ENCODE measurements at regions not wholly inside any gene's neighbourhood (a gene's known extent, or its start where the extent isn't known, plus 50 kb on each side); places are given as distances from the start of the nearest gene placed in this dataset.
A peak's percentile ranks its signal among the peaks of the same experiment; 100 is the strongest.

- H3K9me3 Mint-ChIP-seq, result peaks cover 23% of the 10 kb centered on the region
- H3K27me3 Mint-ChIP-seq (ENCODE audit: low read depth), result no peaks in the 10 kb centered on the region
- no peak for TF ChIP-seq CTCF (IDR thresholded peaks at IDR 0.05; ENCODE audit: unreplicated experiment in 3 of 3)
- H3K4me3 Mint-ChIP-seq, result no peak overlapping the region
- H3K36me3 Mint-ChIP-seq (ENCODE audit: low read depth), result no peaks in the 10 kb centered on the region
- peak overlapping the region in 1 of 3 experiments; percentile 16 for H3K27ac Mint-ChIP-seq
- H3K4me1 Mint-ChIP-seq, result no peaks in the 10 kb centered on the region
Measured at GRCh38 chr4:72827968-72828367, 241.5 kb downstream of the COX18 start.

- Mint-ChIP-seq H3K36me3 (ENCODE audit: low read depth) (no peaks in the 10 kb centered on the region), H3K4me3 (no peak overlapping the region), H3K9me3 (no peaks in the 10 kb centered on the region), H3K27me3 (ENCODE audit: low read depth) (no peaks in the 10 kb centered on the region), H3K4me1 (no peaks in the 10 kb centered on the region), H3K27ac (no peak overlapping the region)
- no peak for TF ChIP-seq CTCF (IDR thresholded peaks at IDR 0.05; ENCODE audit: unreplicated experiment in 3 of 3)
Measured at GRCh38 chr4:72820107-72820506, 249.4 kb downstream of the COX18 start.

GRCh38 chr4:72817012-72817411, 248.0 kb upstream of the ADAMTS3 start:
- no peaks in the 10 kb centered on the region for H3K9me3 Mint-ChIP-seq
- no peaks in the 10 kb centered on the region for H3K4me1 Mint-ChIP-seq
- H3K27ac Mint-ChIP-seq, result no peak overlapping the region
- H3K27me3 Mint-ChIP-seq (ENCODE audit: low read depth), result no peaks in the 10 kb centered on the region
- H3K4me3 Mint-ChIP-seq, result no peak overlapping the region
- TF ChIP-seq CTCF (IDR thresholded peaks at IDR 0.05; ENCODE audit: unreplicated experiment in 3 of 3), result no peak
- H3K36me3 Mint-ChIP-seq (ENCODE audit: low read depth), result no peaks in the 10 kb centered on the region

GRCh38 chr4:72814241-72814640, 245.2 kb upstream of the ADAMTS3 start:
- no peak overlapping the region for H3K27ac Mint-ChIP-seq
- no peaks in the 10 kb centered on the region for H3K9me3 Mint-ChIP-seq
- no peaks in the 10 kb centered on the region for H3K36me3 Mint-ChIP-seq (ENCODE audit: low read depth)
- H3K4me1 Mint-ChIP-seq, result no peaks in the 10 kb centered on the region
- H3K4me3 Mint-ChIP-seq, result no peak overlapping the region
- H3K27me3 Mint-ChIP-seq (ENCODE audit: low read depth), result no peaks in the 10 kb centered on the region
- no peak for TF ChIP-seq CTCF (IDR thresholded peaks at IDR 0.05; ENCODE audit: unreplicated experiment in 3 of 3)

- Mint-ChIP-seq H3K27me3 (ENCODE audit: low read depth) (peaks cover 4% of the 10 kb centered on the region), H3K9me3 (no peaks in the 10 kb centered on the region), H3K36me3 (ENCODE audit: low read depth) (no peaks in the 10 kb centered on the region), H3K4me1 (no peaks in the 10 kb centered on the region), H3K4me3 (no peak overlapping the region), H3K27ac (no peak overlapping the region)
- no peak for TF ChIP-seq CTCF (IDR thresholded peaks at IDR 0.05; ENCODE audit: unreplicated experiment in 3 of 3)
Measured at GRCh38 chr4:72809208-72809607, 240.2 kb upstream of the ADAMTS3 start.

GRCh38 chr4:72805284-72805683, 236.3 kb upstream of the ADAMTS3 start:
- H3K27ac Mint-ChIP-seq, result no peak overlapping the region
- TF ChIP-seq CTCF (IDR thresholded peaks at IDR 0.05; ENCODE audit: unreplicated experiment in 3 of 3), result no peak
- H3K4me3 Mint-ChIP-seq, result no peak overlapping the region
- no peaks in the 10 kb centered on the region for H3K4me1 Mint-ChIP-seq
- H3K9me3 Mint-ChIP-seq, result no peaks in the 10 kb centered on the region
- no peaks in the 10 kb centered on the region for H3K36me3 Mint-ChIP-seq (ENCODE audit: low read depth)
- H3K27me3 Mint-ChIP-seq (ENCODE audit: low read depth), result peaks cover 4% of the 10 kb centered on the region

Measured in nephron (organoid).